HepG2 (cell line): ENCODE measurements at regions not wholly inside any gene's neighbourhood (a gene's known extent, or its start where the extent isn't known, plus 50 kb on each side); places are given as distances from the start of the nearest gene placed in this dataset.

ENCODE experiments used
- ATAC-seq: fragments of 200-7000 bp; cut with Tn5 transposase; 3 replicates; pipeline ENCODE4 v1.9.1; 2020; ENCODE audit warnings: mild to moderate bottlenecking, moderate library complexity
- BruUV-seq: library from RNA; stranded (reverse); fragments of 400-500 nt; replicated peaks from 2 replicates; lab custom pipeline; 2021; lab: Mats Ljungman, UMichigan
- CTCF ChIA-PET: fragments of 300-600 bp; formaldehyde crosslinking; extraction: SDS; loops from one replicate; lab custom pipeline; 2021; ENCODE audit warnings: low total read pairs, inconsistent platforms, low intra/inter-chr PET ratio; lab: Yijun Ruan, JAX
- POLR2A ChIA-PET: fragments of 350-600 bp; sonication (Branson Sonifier 250); formaldehyde crosslinking; loops from one replicate; lab custom pipeline; 2020; ENCODE audit warnings: antibody characterized with exemption, inconsistent platforms; lab: Yijun Ruan, JAX
- DNase-seq: peaks from one replicate; pipeline ENCODE4 v3.0.0-alpha.2; 2015; ENCODE audit warnings: low spot score
- FAIRE-seq: peaks from 3 replicates; lab custom pipeline; 2011; peaks lifted over from hg19 to GRCh38; lab: Jason Lieb, UNC
- H2AFZ ChIP-seq: one replicate; pipeline ENCODE4 v1.6.1; 2011; ENCODE audit warnings: low read length, inconsistent platforms
- H3K27ac ChIP-seq: fragments of 300-600 bp; 3 replicates; pipeline ENCODE4 v1.8.0; 2011; ENCODE audit warnings: mixed run types, mild to moderate bottlenecking, mixed read lengths, low read length, inconsistent platforms; ENCODE audit not compliant: insufficient read depth; ENCODE audit errors: extremely low read length
- H3K27me3 ChIP-seq, 2 experiments: fragments of 200-600 bp in 1 of 2; 2 replicates in 1 of 2; 3 replicates in 1 of 2; pipeline versions ENCODE4 v1.6.0 to v1.8.0; 2011; ENCODE audit warnings: low read length in 2 of 2, mild to moderate bottlenecking in 2 of 2, moderate library complexity in 2 of 2, inconsistent platforms in 1 of 2; ENCODE audit not compliant: insufficient read depth in 2 of 2, control insufficient read depth in 1 of 2
- H3K36me3 ChIP-seq, 2 experiments: fragments of 200-600 bp in 1 of 2; replicated peaks in 1 of 2; 2 replicates in 1 of 2; 3 replicates in 1 of 2; pipeline versions ENCODE4 v1.5.1 to v1.8.0; 2011; ENCODE audit warnings: low read length in 2 of 2, inconsistent platforms in 1 of 2; ENCODE audit not compliant: insufficient read depth in 2 of 2, control insufficient read depth in 1 of 2
- H3K4me1 ChIP-seq: 2 replicates; pipeline ENCODE4 v1.5.1; 2012; ENCODE audit warnings: low read length, inconsistent platforms; ENCODE audit not compliant: insufficient read depth
- H3K4me2 ChIP-seq: 2 replicates; pipeline ENCODE4 v1.6.0; 2011; ENCODE audit warnings: low read depth, low read length, inconsistent platforms
- H3K4me3 ChIP-seq, 3 experiments: fragments of 200-600 bp in 1 of 3; sonication (generic), shearing (Covaris generic) in 1 of 3; replicated peaks in 1 of 3; 2 replicates each; pipeline ENCODE4 v1.5.1; 2011 to 2016; ENCODE audit warnings: low read length in 3 of 3, inconsistent platforms in 2 of 3, low read depth in 2 of 3, mild to moderate bottlenecking in 2 of 3, control low read depth in 1 of 3, mixed read lengths in 1 of 3; ENCODE audit not compliant: insufficient read depth in 1 of 3
- H3K79me2 ChIP-seq: one replicate; pipeline ENCODE4 v1.6.1; 2011; ENCODE audit warnings: low read length, inconsistent platforms; ENCODE audit not compliant: insufficient read depth
- H3K9ac ChIP-seq: 2 replicates; pipeline ENCODE4 v1.6.0; 2011; ENCODE audit warnings: mild to moderate bottlenecking, low read depth, low read length, inconsistent platforms; ENCODE audit not compliant: insufficient read depth
- H3K9me3 ChIP-seq: 2 replicates; pipeline ENCODE4 v1.5.1; 2012; ENCODE audit warnings: mild to moderate bottlenecking, low read length
- H4K20me1 ChIP-seq: 2 replicates; pipeline ENCODE4 v1.6.0; 2011; ENCODE audit warnings: inconsistent platforms, mild to moderate bottlenecking, low read length, moderate library complexity; ENCODE audit not compliant: insufficient read depth
- CAMTA2 ChIP-seq: sonication (generic); formaldehyde crosslinking; IDR thresholded peaks from 2 replicates; pipeline ENCODE4 v1.4.0; 2020; ENCODE audit warnings: mild to moderate bottlenecking, missing genetic modification reagents, borderline replicate concordance
- CBX5 ChIP-seq: sonication (generic); formaldehyde crosslinking; IDR thresholded peaks from 2 replicates; pipeline ENCODE4 v1.4.0; 2020; ENCODE audit warnings: missing genetic modification reagents, borderline replicate concordance
- CEBPB ChIP-seq: IDR thresholded peaks from 2 replicates; pipeline ENCODE4 v1.6.1; 2011; ENCODE audit warnings: low read depth, low read length, improper control_type of control experiment, borderline replicate concordance
- DRAP1 ChIP-seq: IDR thresholded peaks from 2 replicates; pipeline ENCODE4 v1.6.1; 2016; ENCODE audit warnings: missing genetic modification reagents, missing compliant biosample characterization
- GMEB2 ChIP-seq: IDR thresholded peaks from 2 replicates; pipeline ENCODE4 v1.6.1; 2016; ENCODE audit warnings: missing biosample characterization, missing genetic modification reagents, low read depth
- HDAC2 ChIP-seq: sonication (generic); formaldehyde crosslinking; IDR thresholded peaks from 2 replicates; pipeline ENCODE4 v1.4.0; 2020; ENCODE audit warnings: missing genetic modification reagents
- MYPOP ChIP-seq: sonication (generic); formaldehyde crosslinking; IDR thresholded peaks from 2 replicates; pipeline ENCODE4 v1.8.1; 2023; ENCODE audit warnings: mild to moderate bottlenecking, moderate library complexity, missing genetic modification reagents
- POLR2A ChIP-seq, 2 experiments: IDR thresholded peaks; 2 replicates each; pipeline ENCODE4 v1.6.1; 2011; ENCODE audit warnings: low read depth in 2 of 2, low read length in 2 of 2, mild to moderate bottlenecking in 1 of 2, moderate library complexity in 1 of 2; ENCODE audit not compliant: insufficient read depth in 1 of 2
- RFX1 ChIP-seq: fragments of 450-650 bp; IDR thresholded peaks from 2 replicates; pipeline ENCODE4 v1.6.1; 2017
- RFXAP ChIP-seq: sonication (generic); formaldehyde crosslinking; IDR thresholded peaks from 2 replicates; pipeline ENCODE4 v1.4.0; 2020; ENCODE audit warnings: missing genetic modification reagents, borderline replicate concordance
- RXRB ChIP-seq: IDR thresholded peaks from 2 replicates; pipeline ENCODE4 v1.6.1; 2016; ENCODE audit warnings: borderline replicate concordance, missing genetic modification reagents, missing compliant biosample characterization
- ZBTB14 ChIP-seq: sonication (generic); formaldehyde crosslinking; IDR thresholded peaks from 2 replicates; pipeline ENCODE4 v1.4.0; 2020; ENCODE audit warnings: missing genetic modification reagents
- ZBTB33 ChIP-seq: sonication (generic); formaldehyde crosslinking; IDR thresholded peaks from 2 replicates; pipeline ENCODE4 v1.4.0; 2020; ENCODE audit warnings: missing genetic modification reagents
- ZFY ChIP-seq: sonication (generic); formaldehyde crosslinking; IDR thresholded peaks from 2 replicates; pipeline ENCODE4 v1.4.0; 2020; ENCODE audit warnings: missing genetic modification reagents
- ZMYM2 ChIP-seq: sonication (generic); formaldehyde crosslinking; IDR thresholded peaks from 2 replicates; pipeline ENCODE4 v1.8.0; 2022; ENCODE audit warnings: mild to moderate bottlenecking, missing genetic modification reagents
- ZNF333 ChIP-seq: sonication (generic); formaldehyde crosslinking; IDR thresholded peaks from 2 replicates; pipeline ENCODE4 v1.4.0; 2020; ENCODE audit warnings: mild to moderate bottlenecking, missing genetic modification reagents, borderline replicate concordance
- ZNF691 ChIP-seq: sonication (generic); formaldehyde crosslinking; IDR thresholded peaks from 2 replicates; pipeline ENCODE4 v1.4.0; 2020; ENCODE audit warnings: missing genetic modification reagents, low read depth, mild to moderate bottlenecking, borderline replicate concordance
- WGBS: methylation state at CpG from one replicate; pipeline ENCODE4 v1.1.6; 2017; ENCODE audit warnings: low lambda C conversion rate; 5-methylcytosine and 5-hydroxymethylcytosine counted together
- in situ Hi-C: cut with HindIII; loops from 2 replicates; pipeline ENCODE4 v1.10.0; 2017; ENCODE audit warnings: low pct_unique_long_range_greater_than_20kb; ENCODE audit not compliant: extremely low pct_ligation_motif_present
- intact Hi-C: fragments of 100-400 bp; cut with micrococcal nuclease; formaldehyde crosslinking; loops from one replicate; pipeline ENCODE4 v1.10.0; 2022; ENCODE audit not compliant: unreplicated experiment

GRCh38 chr10:2680821-2681220 lies 386.5 kb upstream of the PFKP start:
- FAIRE-seq (no peak), ATAC-seq (no peak), DNase-seq (no peak)
- no peaks in the 10 kb centered on the region for H4K20me1 ChIP-seq
- peaks cover 0 to 6% of the 10 kb centered on the region in 2 experiments; a peak in 1 of 5 replicates for H3K27me3 ChIP-seq
- in situ Hi-C loops (no loop called here), intact Hi-C loops (no loop called here)
- no peak overlapping the region for H3K4me3 ChIP-seq
- WGBS: 39% methylated on average over 8 of the region's 8 CpGs
- no peak overlapping the region for H3K27ac ChIP-seq
- ChIA-PET POLR2A (no interaction called here), CTCF (no interaction called here)
- BruUV-seq: no TSS peak
- no peaks in the 10 kb centered on the region for H3K79me2 ChIP-seq
- H3K9me3 ChIP-seq: no peaks in the 10 kb centered on the region
- H3K4me1 ChIP-seq: no peaks in the 10 kb centered on the region
- H3K4me2 ChIP-seq: no peak overlapping the region
- no peak overlapping the region for H3K9ac ChIP-seq
- no peaks in the 10 kb centered on the region for H3K36me3 ChIP-seq
- H2AFZ ChIP-seq: no peak overlapping the region
- no peak for TF ChIP-seq ZNF333 (CRISPR knock-in tag)
- no peak for TF ChIP-seq HDAC2 (CRISPR knock-in tag)
- no peak for TF ChIP-seq ZFY (CRISPR knock-in tag)
- no peak for TF ChIP-seq CAMTA2
- TF ChIP-seq ZMYM2 (CRISPR knock-in tag): no peak
- no peak for TF ChIP-seq RFXAP (CRISPR knock-in tag)
- no peak for TF ChIP-seq POLR2A (IDR thresholded peaks at IDR 0.05; ENCODE audit: insufficient read depth in 1 of 2, low read depth in 2 of 2, low read length in 2 of 2)
- TF ChIP-seq GMEB2 (CRISPR knock-in tag): no peak
- no peak for TF ChIP-seq RFX1
- TF ChIP-seq DRAP1: no peak
- no peak for TF ChIP-seq RXRB
- TF ChIP-seq ZBTB14 (CRISPR knock-in tag): no peak
- no peak for TF ChIP-seq CBX5 (CRISPR knock-in tag)
- TF ChIP-seq MYPOP (CRISPR knock-in tag): no peak
- TF ChIP-seq ZNF691 (CRISPR knock-in tag): no peak
- no peak for TF ChIP-seq CEBPB
- no peak for TF ChIP-seq ZBTB33 (CRISPR knock-in tag)
